Stimulated activated CD8-positive, alpha-beta memory T cell treated with anti-CD3 and anti-CD28 coated beads, Interleukin-2, amount 100 ng/mL, for 1 hour (primary cell): ENCODE measurements at regions not wholly inside any gene's neighbourhood (a gene's known extent, or its start where the extent isn't known, plus 50 kb on each side); places are given as distances from the start of the nearest gene placed in this dataset.
"Not testable (repeated sequence)": the region's sequence is repeated elsewhere in the genome, so short reads cannot be mapped to it uniquely, and the experiment has no call there.

Source experiments
- DNase-seq, 2 donors: peaks; one replicate each; pipeline ENCODE4 v3.0.0-alpha.2; 2020; ENCODE audit warnings: low read depth in 2 of 2

DNA sequence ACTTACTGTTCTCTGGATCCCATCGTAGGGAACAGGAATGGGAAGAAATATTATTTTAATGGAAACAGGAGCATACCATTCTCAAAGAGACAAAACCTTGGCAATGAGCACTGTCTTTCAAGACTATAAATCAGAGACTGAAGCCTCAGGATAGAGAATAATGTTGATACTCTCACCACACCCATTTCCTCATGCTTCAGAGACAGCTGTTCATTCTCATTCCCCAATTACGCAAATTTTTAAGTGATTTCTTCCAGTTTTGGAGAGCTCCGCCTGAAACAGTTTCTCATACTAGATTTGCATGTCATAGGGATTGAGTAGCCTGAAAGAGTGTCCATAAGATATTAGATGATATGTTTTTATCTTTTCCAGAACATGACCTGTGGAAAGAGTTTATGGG, 290.5 kb upstream of the RASA1 start:
- DNase-seq: no peak

DNA sequence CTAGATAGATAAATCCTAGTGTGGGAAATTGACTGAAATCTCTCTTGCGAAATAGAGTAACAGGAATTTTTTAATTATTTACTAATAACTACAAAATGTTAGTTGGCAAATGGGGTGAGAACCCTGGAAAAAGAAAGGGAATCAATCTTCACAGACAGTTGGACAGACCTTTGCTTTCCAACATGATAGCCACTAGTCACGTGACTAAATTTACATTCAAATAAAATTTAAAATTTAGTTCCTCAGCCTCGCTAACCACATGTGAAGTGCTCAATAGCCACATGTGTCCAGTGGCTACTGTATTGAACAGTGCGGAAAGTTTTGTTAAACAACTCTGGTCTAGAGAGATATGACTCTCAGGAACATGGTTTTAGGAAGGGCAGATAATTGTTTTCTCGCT, 289.9 kb upstream of the RASA1 start:
- DNase-seq: no peak

GRCh38 chr5:86979811-86980411, 287.8 kb upstream of the RASA1 start:
- no peak for DNase-seq

DNA sequence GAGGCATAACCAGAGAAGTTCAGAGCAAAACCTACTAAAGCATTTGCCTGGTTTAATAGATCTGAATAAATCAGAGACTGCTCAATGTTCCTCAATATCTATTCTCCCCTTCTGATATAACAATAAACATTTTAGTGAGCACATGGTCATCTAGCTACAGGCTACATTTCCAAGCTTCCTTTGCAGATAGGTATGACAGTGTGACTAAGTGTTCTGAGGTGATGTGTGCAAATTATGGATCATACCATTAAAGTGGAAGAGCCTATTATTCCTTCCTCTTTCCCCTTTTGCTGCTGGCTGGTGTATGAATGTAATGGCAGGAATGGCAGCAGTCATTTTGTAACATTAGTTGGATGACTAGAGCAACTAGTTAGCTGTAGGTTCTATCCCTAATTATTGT, 285.8 kb upstream of the RASA1 start:
- no peak for DNase-seq

GRCh38 chr5:86983208-86983607, 284.5 kb upstream of the RASA1 start:
- no peak for DNase-seq

DNA sequence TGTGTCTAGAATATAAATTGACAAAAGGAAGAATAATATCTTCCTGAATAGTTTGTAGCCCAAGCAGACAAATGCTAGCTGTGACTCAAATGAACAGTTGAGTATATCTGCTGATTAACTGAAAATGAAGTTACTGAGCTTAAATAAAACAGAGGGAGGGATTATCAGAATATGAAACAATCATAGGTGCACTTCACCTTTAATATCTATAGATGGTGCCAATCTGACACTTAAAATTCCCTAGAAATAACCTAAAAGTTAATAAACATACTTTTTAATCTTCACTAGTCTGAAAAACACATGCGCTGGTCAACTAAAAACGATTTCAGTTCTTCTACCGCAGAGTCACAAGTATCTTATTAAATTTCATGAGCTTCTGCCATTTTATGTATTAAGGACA, 280.8 kb upstream of the RASA1 start:
- DNase-seq: no peak

DNA sequence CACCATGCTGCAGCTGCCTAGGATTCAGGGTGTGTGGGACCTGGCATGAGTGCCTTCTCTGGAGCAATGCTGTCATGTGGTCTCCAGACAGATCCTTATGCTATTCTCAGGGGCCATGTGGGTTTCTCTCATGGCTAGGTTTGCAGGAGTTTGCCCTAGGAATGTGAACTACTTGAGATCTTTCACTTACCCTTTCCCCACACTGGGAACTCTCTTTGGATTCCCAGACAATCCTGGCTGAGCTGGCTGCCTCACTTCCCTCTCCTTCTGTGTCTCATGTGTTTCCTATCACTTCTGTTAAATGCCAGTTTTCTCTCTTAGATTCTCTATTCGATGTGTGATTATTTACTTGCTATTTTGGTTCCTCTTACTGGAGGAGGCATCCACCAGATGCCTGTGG, 270.2 kb upstream of the RASA1 start:
- no peak for DNase-seq

DNA sequence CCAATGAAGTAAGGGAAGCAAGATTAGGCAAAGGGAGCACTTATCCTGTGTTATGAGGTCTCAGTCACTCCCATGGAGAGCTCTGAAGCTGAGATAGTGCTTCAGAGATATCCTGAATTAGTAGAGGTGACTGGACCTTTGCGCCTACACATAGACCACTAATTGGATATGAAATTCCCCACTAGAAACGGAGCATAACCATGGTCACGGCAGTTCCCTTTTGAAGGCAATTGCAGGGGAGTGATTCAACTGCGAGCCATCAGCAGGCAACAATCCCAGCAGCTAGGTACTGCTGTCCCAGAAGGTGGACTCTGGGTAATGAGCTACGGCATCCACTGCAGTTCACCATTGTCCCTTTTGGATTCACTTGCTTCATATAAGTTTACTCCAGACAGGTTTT, 267.7 kb upstream of the RASA1 start:
- no peak for DNase-seq

GRCh38 chr5:87002485-87002884, 265.2 kb upstream of the RASA1 start:
- no peak for DNase-seq

GRCh38 chr5:87004101-87004500, 263.6 kb upstream of the RASA1 start:
- no peak for DNase-seq

GRCh38 chr5:87007737-87008136, 259.9 kb upstream of the RASA1 start:
- no peak for DNase-seq

DNA sequence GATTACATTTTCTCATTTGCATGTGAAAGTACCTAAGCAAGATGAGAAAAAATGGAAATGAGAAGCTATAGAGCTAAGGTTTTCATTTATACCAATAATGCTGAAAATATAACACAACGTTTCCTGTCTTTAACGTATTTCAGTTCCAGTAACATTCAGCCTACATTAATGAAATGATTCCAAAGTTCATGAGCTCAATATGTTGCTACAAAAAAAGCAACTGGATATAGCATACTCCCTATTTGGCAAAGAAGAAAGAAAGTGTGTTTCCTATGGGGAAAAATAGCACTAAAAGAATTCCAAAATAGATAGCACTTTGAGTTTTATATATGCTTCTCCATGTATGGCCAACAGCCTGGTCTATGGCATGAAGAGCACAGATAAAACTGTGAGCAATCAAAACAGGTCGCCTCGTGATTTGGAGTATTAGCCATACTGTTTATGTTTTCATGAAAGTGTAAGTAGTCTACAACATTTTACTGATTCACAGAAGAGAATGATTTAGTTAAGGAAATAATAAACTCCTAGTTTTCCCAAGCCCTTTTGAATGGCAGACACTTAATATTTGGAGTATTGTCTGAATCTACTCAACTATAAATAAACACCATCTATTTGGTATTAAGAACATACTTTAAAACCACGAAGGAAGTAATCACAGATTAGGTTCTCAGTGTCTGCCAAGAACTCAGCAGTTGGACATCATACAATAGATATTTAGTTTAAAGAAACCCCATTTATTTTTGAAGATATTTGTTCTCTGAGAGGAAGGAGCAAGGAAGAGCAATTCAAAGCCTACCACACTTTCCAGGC, 258.7 kb upstream of the RASA1 start:
- DNase-seq: no peak

DNA sequence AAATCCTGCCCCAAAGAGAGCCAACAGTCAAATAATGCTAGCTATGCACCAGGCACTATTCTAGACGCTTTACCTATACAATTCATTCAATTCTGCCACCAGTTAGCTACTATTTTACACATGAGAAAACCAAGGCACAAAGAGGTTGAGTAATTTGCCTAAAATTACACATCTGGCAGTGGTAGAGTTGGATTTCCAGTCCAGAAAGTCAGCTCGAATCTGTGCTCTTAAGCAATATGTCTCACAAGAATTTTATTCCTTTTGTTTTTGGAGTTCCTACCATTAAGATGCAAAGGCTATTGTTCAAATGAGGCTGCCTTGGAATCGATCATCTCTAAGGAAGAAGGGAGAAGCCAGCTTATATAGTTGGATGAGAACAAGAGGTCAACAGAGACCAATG, 256.9 kb upstream of the RASA1 start:
- DNase-seq: no peak

DNA sequence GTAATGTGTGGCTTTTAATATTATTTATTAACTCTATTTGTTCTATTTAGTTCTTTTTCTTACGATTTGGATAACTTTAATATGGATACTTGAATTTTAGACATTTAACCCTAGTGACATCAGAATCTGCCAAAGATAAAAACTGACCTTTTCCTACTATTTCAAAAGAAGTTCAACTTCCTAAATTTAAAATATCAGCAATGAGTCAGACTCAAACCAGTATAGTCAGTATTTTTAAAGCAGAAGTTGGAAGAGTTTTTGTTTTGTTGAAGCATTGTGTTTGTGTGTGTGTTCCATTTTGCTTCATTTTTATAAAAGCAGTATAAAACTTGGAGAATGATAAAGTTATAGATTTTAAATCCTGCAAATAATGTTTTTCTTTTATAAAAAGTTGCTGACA, 251.8 kb upstream of the RASA1 start:
- no peak for DNase-seq

DNA sequence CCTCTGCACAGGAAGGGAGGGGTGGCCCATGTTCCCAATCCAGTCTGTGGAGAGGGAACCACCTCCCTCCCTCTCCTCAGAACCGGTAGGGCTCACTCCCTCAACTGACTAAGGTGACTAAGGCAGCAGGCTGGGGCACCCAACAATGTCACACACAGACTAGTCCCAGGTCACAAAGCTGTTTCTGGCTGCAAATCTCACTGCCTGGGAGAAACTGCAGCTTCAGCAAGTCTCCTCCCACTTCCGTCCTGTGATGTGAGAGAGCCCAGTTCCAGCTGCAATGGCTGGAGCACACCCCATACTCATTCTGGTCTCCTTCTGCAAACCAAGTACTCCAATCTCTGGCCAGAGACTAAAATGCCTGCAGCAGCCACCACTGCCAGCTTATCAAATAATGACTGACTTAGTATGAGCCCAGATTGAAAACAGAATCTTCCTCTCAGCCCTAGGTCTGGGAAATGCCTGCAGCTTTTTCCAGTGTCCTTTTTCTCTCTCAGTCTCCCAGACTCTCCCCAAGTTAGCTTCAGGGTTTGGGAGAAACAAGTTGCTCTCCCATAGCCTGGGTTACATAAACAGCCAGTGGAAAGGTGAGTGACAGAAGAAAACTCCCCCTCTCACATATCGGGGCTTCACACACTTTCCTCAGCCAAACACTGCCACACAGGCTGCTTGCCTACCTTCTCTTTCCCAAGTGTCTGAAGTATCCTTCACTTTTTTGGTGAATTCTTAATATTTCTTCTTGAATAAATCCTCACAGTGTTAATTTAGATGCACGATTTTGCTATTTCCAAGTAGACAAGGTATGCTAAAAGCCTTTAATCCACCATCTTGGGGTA, 247.4 kb upstream of the RASA1 start:
- no peak for DNase-seq

DNA sequence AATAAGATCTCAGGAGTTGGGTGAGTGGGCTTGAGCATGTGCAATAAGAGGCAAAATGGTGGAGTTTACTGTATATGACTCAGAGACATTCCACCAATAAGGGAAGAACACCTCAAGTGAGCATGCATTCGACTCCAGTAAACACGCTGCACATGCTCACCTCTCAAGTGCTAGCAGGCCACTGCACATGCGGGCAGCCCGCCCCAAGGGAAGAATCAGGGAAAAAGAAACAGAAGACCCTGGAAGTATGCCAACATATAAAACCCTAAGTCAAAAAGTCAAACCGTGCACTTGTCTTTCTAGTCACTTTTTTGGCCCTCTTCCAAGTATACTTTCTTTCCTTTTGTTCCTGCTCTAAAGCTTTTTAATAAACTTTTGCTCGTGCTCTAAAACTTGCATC, 245.3 kb upstream of the RASA1 start:
- no peak for DNase-seq

- no peak for DNase-seq
These were observed 240.1 kb upstream of the RASA1 start for GRCh38 chr5:87027570-87027969.

- DNase-seq: no peak
These were observed 237.7 kb upstream of the RASA1 start for GRCh38 chr5:87029951-87030350.

DNA sequence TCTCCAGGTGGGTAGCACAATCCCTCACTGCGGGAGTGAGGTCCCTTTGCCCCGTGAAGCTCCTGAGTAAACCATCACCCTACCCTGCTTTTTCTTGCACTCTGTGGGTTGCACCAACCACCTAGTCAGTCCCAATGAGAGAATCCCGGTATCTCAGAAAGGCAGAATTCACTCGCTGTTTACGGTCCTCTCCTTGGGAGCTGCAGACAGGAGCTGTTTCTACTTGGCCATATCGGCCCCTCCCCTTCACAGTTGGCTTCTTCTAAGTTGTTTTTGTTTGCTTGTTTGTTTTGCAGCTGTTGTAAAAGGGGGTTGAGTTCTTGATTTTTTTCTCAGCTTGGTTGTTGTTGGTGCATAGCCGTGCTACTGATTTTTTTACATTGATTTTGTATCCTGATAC, 237.0 kb upstream of the RASA1 start:
- DNase-seq: no peak

GRCh38 chr5:87034557-87034956, 233.1 kb upstream of the RASA1 start:
- DNase-seq: no peak

- DNase-seq: no peak
These were observed 225.1 kb upstream of the RASA1 start for GRCh38 chr5:87042554-87042953.

GRCh38 chr5:87048156-87048555, 219.5 kb upstream of the RASA1 start:
- DNase-seq: no peak

DNA sequence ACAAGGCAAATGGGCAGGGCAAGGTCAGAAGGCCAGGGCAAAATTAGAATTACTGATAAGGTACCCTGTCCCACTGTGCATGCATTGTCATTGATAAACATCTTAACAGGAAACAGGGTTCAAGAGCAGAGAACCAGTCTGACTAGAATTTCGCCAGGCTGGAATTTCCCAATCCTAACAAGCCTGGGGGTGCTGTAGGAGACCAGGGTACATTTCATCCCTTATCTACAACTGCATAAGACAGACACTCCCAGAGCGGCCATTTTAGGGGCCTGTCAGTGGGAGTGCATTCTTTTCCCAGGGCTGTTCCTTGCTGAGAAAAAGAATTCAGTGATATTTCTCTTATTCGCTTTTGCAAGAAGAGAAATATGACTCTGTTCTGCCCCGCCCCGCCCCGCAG, 218.7 kb upstream of the RASA1 start:
- DNase-seq: not testable (repeated sequence)
